HG03342 (cell line): ENCODE measurements at regions not wholly inside any gene's neighbourhood (a gene's known extent, or its start where the extent isn't known, plus 50 kb on each side); places are given as distances from the start of the nearest gene placed in this dataset.
A peak's percentile ranks its signal among the peaks of the same experiment; 100 is the strongest.
"Not testable (repeated sequence)": the region's sequence is repeated elsewhere in the genome, so short reads cannot be mapped to it uniquely, and the experiment has no call there.

Experiments
- ATAC-seq: cut with Tn5 transposase; IDR thresholded peaks from one replicate; pipeline ENCODE4 v1.9.1; 2021; ENCODE audit warnings: mild to moderate bottlenecking, moderate library complexity; ENCODE audit not compliant: unreplicated experiment

- no peak for ATAC-seq
Measured at GRCh38 chr9:90169490-90169889, 473.1 kb downstream of the DIRAS2 start.

GRCh38 chr9:90173935-90174334 lies 468.7 kb downstream of the DIRAS2 start:
- not testable (repeated sequence) for ATAC-seq

- ATAC-seq, result not testable (repeated sequence)
Measured at GRCh38 chr9:90174346-90174745, 468.3 kb downstream of the DIRAS2 start.

GRCh38 chr9:90175257-90175656 lies 467.4 kb downstream of the DIRAS2 start:
- ATAC-seq, result no peak

DNA sequence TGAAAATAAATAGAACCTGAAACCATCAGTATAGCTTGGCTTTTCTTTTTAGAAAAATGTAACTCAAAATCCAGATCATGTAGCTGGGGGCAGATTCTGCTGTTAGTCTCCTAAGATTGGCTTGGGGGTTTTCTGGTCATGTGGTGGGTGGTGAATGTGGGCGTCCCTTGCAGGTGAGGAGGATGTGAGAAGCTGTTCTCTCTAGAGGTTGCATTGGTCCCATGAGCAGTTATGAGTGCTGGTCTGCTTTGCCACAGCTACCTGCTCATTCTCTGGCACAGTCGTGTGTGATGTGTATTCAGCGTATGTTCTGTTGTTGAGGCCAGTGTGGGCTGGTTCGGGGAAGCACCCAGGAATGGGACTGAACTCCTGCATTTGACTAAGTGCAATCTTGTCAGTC lies 466.8 kb downstream of the DIRAS2 start:
- no peak for ATAC-seq

DNA sequence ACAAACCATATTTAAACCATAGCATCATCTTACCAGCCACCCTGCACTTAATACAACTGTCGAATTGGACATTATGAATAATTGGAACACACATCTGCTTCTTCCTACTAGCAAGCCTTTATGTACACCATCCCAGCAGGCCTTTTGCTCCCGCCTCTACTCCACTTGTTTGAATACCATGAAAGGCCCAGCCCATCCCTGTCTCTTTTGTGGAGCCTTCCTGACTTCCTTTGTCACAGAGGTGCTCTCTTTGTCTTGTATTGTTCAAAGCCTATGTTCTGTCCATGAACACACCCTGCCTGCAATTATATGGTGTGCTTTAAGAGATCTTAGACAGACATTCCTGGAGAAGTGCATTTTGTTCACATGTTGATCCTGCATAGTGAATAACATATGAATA lies 465.7 kb downstream of the DIRAS2 start:
- ATAC-seq, result no peak

- no peak for ATAC-seq
Measured at GRCh38 chr9:90180381-90180780, 462.2 kb downstream of the DIRAS2 start.

- no peak for ATAC-seq
Measured at GRCh38 chr9:90188656-90189055, 454.0 kb downstream of the DIRAS2 start.

DNA sequence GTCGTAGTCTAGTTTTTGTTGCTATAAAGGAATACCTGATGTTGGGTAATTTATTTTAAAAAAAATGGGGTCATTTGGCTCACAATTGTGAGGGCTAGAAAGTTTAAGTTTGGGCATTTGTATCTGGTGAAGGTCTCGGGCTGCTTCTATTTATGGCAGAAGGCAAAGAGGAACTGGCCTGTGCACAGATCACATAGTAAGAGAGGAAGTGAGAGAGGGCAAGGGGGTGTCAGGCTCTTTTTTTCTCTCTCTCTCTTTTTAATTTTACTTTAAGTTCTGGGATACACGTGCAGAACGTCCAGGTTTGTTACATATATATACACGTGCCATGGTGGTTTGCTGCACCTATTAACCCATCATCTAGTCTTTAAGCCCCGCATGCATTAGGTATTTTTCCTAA lies 453.3 kb downstream of the DIRAS2 start:
- peak; percentile 90 for ATAC-seq

GRCh38 chr9:90192465-90192864 lies 450.2 kb downstream of the DIRAS2 start:
- not testable (repeated sequence) for ATAC-seq

GRCh38 chr9:90198956-90199355 lies 443.7 kb downstream of the DIRAS2 start:
- no peak for ATAC-seq

DNA sequence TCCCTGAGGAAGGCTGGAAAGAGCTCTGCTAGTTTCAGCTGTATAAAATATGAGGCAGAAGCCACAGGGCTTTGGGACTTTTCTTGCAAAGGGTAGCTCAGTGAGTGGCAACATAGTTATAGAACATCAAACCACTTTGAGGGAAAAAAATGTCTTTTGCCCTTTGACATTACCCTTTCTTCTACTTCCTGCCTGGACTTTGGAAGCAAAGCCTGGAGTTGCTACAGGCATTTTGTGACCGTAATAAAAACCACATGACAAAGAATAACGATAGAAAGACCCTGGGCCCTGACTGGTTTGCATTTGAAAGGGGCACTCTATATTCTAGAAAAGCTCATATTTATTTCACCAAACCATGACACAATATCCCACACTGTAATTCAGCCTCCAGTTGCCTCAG lies 440.9 kb downstream of the DIRAS2 start:
- ATAC-seq, result no peak

GRCh38 chr9:90204128-90204831 lies 438.3 kb downstream of the DIRAS2 start:
- ATAC-seq, result no peak

- ATAC-seq, result not testable (repeated sequence)
Measured at GRCh38 chr9:90213045-90213444, 429.6 kb downstream of the DIRAS2 start.

GRCh38 chr9:90219548-90220118 lies 423.0 kb downstream of the DIRAS2 start:
- ATAC-seq, result no peak

DNA sequence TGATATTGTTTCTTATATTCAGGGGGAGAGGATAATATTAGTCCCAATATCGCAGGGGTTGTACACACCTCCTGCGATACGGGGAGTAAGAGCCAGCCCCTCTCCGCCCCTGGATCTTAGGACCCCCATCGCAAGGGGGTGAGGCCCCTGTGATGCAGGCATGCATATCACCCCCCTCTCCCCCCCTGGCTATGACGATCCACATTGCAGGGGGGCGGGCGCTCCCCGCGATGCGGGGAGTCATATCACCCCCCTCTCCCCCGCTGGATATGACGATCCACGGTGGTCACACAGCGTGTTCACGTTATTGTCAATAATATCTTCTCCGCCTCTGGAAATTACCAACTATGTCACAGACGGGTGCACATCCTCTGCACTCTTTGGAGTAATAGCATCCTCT lies 420.7 kb downstream of the DIRAS2 start:
- not testable (repeated sequence) for ATAC-seq

- not testable (repeated sequence) for ATAC-seq
Measured at GRCh38 chr9:90226839-90227338, 415.7 kb downstream of the DIRAS2 start.

- not testable (repeated sequence) for ATAC-seq
Measured at GRCh38 chr9:90233081-90233480, 409.5 kb downstream of the DIRAS2 start.

GRCh38 chr9:90240541-90240940 lies 402.1 kb downstream of the DIRAS2 start:
- ATAC-seq, result no peak

GRCh38 chr9:90245661-90246060 lies 397.0 kb downstream of the DIRAS2 start:
- ATAC-seq, result no peak

GRCh38 chr9:90249094-90249493 lies 393.5 kb downstream of the DIRAS2 start:
- ATAC-seq, result no peak

DNA sequence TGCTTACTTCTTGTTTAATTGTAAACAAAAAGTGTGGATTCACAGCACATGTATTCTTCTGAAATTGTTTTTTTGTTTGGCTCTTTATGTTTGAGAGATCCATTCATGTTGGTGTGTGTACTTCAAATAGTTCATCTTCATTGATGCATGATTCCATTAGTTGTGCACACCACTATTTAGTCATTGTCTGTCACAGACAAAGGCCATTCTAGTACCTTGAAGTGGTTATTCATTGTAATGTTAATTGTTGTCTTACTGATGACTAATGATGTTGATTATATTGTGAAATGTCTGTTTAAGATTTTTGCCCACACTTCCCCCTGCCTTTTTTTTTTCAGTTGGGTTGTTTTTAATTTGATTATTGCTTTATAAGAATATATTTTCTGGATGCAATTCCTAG lies 391.3 kb downstream of the DIRAS2 start:
- ATAC-seq, result no peak

- ATAC-seq, result no peak
Measured at GRCh38 chr9:90256345-90256744, 386.3 kb downstream of the DIRAS2 start.
